ENCODE measurements at regions not wholly inside any gene's neighbourhood (a gene's known extent, or its start where the extent isn't known, plus 50 kb on each side); places are given as distances from the start of the nearest gene placed in this dataset.

DNA sequence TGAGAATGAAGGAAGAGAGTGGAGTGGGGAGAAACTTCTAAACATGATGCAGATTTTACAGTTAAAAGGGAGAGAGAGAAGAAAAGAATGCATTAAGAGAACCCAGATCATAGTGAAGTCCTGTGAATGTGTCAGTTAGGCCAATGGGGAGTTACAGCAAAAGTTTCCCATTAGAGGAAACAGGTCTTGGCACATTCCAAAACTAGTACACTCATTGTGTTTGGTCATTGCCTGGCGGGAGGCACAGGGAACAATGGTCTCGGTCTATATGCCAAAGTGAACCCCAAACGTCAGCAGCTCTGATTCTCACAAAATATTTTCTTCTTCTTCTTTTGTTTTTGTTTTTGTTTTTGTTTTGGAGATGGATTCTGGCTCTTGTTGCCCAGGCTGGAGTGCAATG is 284.5 kb upstream of the CTSO start:
- TF ChIP-seq POLR2A (IDR thresholded peaks at IDR 0.05): no peak
- TF ChIP-seq, protein P1, sequence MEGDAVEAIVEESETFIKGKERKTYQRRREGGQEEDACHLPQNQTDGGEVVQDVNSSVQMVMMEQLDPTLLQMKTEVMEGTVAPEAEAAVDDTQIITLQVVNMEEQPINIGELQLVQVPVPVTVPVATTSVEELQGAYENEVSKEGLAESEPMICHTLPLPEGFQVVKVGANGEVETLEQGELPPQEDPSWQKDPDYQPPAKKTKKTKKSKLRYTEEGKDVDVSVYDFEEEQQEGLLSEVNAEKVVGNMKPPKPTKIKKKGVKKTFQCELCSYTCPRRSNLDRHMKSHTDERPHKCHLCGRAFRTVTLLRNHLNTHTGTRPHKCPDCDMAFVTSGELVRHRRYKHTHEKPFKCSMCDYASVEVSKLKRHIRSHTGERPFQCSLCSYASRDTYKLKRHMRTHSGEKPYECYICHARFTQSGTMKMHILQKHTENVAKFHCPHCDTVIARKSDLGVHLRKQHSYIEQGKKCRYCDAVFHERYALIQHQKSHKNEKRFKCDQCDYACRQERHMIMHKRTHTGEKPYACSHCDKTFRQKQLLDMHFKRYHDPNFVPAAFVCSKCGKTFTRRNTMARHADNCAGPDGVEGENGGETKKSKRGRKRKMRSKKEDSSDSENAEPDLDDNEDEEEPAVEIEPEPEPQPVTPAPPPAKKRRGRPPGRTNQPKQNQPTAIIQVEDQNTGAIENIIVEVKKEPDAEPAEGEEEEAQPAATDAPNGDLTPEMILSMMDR (IDR thresholded peaks at IDR 0.05): no peak
